ENCODE measurements at regions not wholly inside any gene's neighbourhood (a gene's known extent, or its start where the extent isn't known, plus 50 kb on each side); places are given as distances from the start of the nearest gene placed in this dataset.

- no peak overlapping the region for H3K4me3 ChIP-seq (ENCODE audit: low read depth, low read length)
- ChIA-PET POLR2A (no interaction called here), CTCF (interaction anchor here (0.6 to 2.6 kb wide), 5 partner anchors 46 to 133 kb away, joined by 3 to 11 read pairs (median 3); partner anchors contain the start of gene KLF15)
- DNase-seq (ENCODE audit: low read depth, low spot score) = no peak
- peak; percentile 60 for TF ChIP-seq CTCF (IDR thresholded peaks at IDR 0.05; ENCODE audit: insufficient read depth, low read length, missing control alignments)
These were observed 79.3 kb upstream of the ALDH1L1 start for GRCh38 chr3:126259411-126260391.

- TF ChIP-seq CTCF (IDR thresholded peaks at IDR 0.05; ENCODE audit: insufficient read depth, low read length, missing control alignments) = no peak
- no peak overlapping the region for H3K4me3 ChIP-seq (ENCODE audit: low read depth, low read length)
- POLR2A ChIA-PET = no interaction called here
- no peak for DNase-seq (ENCODE audit: low read depth, low spot score)
- CTCF ChIA-PET = interaction anchor here (0.6 to 2.6 kb wide), 5 partner anchors 47 to 134 kb away, joined by 3 to 11 read pairs (median 3); partner anchors contain the start of gene KLF15
These were observed 78.3 kb upstream of the ALDH1L1 start for GRCh38 chr3:126258670-126259069.

GRCh38 chr3:126257984-126258383, 77.6 kb upstream of the ALDH1L1 start:
- no peak for TF ChIP-seq CTCF (IDR thresholded peaks at IDR 0.05; ENCODE audit: insufficient read depth, low read length, missing control alignments)
- POLR2A ChIA-PET = no interaction called here
- DNase-seq (ENCODE audit: low read depth, low spot score) = no peak
- CTCF ChIA-PET = interaction anchor here (0.7 to 2.6 kb wide), 5 partner anchors 8 to 131 kb away, joined by 3 to 11 read pairs (median 7); no protein-coding TSS in a partner anchor
- no peak overlapping the region for H3K4me3 ChIP-seq (ENCODE audit: low read depth, low read length)

GRCh38 chr3:126257174-126257573, 76.8 kb upstream of the ALDH1L1 start:
- ChIA-PET POLR2A (no interaction called here), CTCF (interaction anchor here (0.7 to 2.6 kb wide), 5 partner anchors 9 to 132 kb away, joined by 3 to 11 read pairs (median 7); no protein-coding TSS in a partner anchor)
- no peak for TF ChIP-seq CTCF (IDR thresholded peaks at IDR 0.05; ENCODE audit: insufficient read depth, low read length, missing control alignments)
- no peak overlapping the region for H3K4me3 ChIP-seq (ENCODE audit: low read depth, low read length)
- no peak for DNase-seq (ENCODE audit: low read depth, low spot score)

- DNase-seq (ENCODE audit: low read depth, low spot score) = no peak
- CTCF ChIA-PET = interaction anchor here (4.5 kb wide), 1 partner anchor 11 kb away, joined by 29 read pairs; no protein-coding TSS in a partner anchor
- POLR2A ChIA-PET = no interaction called here
- no peak for TF ChIP-seq CTCF (IDR thresholded peaks at IDR 0.05; ENCODE audit: insufficient read depth, low read length, missing control alignments)
- no peak overlapping the region for H3K4me3 ChIP-seq (ENCODE audit: low read depth, low read length)
These were observed 75.9 kb upstream of the ALDH1L1 start for GRCh38 chr3:126256251-126256650.

- TF ChIP-seq CTCF (IDR thresholded peaks at IDR 0.05; ENCODE audit: insufficient read depth, low read length, missing control alignments) = no peak
- CTCF ChIA-PET = interaction anchor here (1.0 to 4.5 kb wide), 4 partner anchors 8 to 136 kb away, joined by 3 to 29 read pairs (median 9); no protein-coding TSS in a partner anchor
- no peak overlapping the region for H3K4me3 ChIP-seq (ENCODE audit: low read depth, low read length)
- POLR2A ChIA-PET = no interaction called here
- DNase-seq (ENCODE audit: low read depth, low spot score) = no peak
These were observed 72.7 kb upstream of the ALDH1L1 start for GRCh38 chr3:126253072-126253471.
